ENCODE measurements at regions not wholly inside any gene's neighbourhood (a gene's known extent, or its start where the extent isn't known, plus 50 kb on each side); places are given as distances from the start of the nearest gene placed in this dataset.
"Not testable (repeated sequence)": the region's sequence is repeated elsewhere in the genome, so short reads cannot be mapped to it uniquely, and the experiment has no call there.

GRCh38 chrX:109155161-109155560 is 326.7 kb downstream of the GUCY2F start:
- no peaks in the 10 kb centered on the region for H3K27me3 ChIP-seq (ENCODE audit: insufficient read depth, poor library complexity, severe bottlenecking)
- TF ChIP-seq CTCF (IDR thresholded peaks at IDR 0.05; ENCODE audit: insufficient read depth, low read length) = no peak
- no peak overlapping the region for H3K27ac ChIP-seq (replicated peaks)
- H3K4me3 ChIP-seq (replicated peaks; ENCODE audit: insufficient read depth, low read length) = no peak overlapping the region
- no peak for DNase-seq (ENCODE audit: low read depth in 1 of 2, low spot score in 1 of 2)

- DNase-seq (ENCODE audit: low read depth in 1 of 2, low spot score in 1 of 2); H3K27ac ChIP-seq (replicated peaks); H3K4me3 ChIP-seq (replicated peaks; ENCODE audit: insufficient read depth, low read length); H3K27me3 ChIP-seq (ENCODE audit: insufficient read depth, poor library complexity, severe bottlenecking): not testable (repeated sequence)
Observed at GRCh38 chrX:109144173-109144572, 337.7 kb downstream of the GUCY2F start.

GRCh38 chrX:109140463-109140862 is 341.4 kb downstream of the GUCY2F start:
- no peak overlapping the region for H3K27ac ChIP-seq (replicated peaks)
- H3K4me3 ChIP-seq (replicated peaks; ENCODE audit: insufficient read depth, low read length) = no peak overlapping the region
- no peak for DNase-seq (ENCODE audit: low read depth in 1 of 2, low spot score in 1 of 2)
- TF ChIP-seq SPI1 (IDR thresholded peaks at IDR 0.05; ENCODE audit: borderline replicate concordance, low read depth) (no peak), REST (IDR thresholded peaks at IDR 0.05; ENCODE audit: insufficient replicate concordance, low read depth) (no peak), POLR2AphosphoS5 (IDR thresholded peaks at IDR 0.05; ENCODE audit: low read depth) (no peak), GABPA (IDR thresholded peaks at IDR 0.05; ENCODE audit: low read depth) (no peak), CTCF (IDR thresholded peaks at IDR 0.05; ENCODE audit: insufficient read depth, low read length) (no peak)
- no peaks in the 10 kb centered on the region for H3K27me3 ChIP-seq (ENCODE audit: insufficient read depth, poor library complexity, severe bottlenecking)

- no peak for DNase-seq (ENCODE audit: low read depth in 1 of 2, low spot score in 1 of 2)
- H3K4me3 ChIP-seq (replicated peaks; ENCODE audit: insufficient read depth, low read length) = no peak overlapping the region
- no peak for TF ChIP-seq SPI1 (IDR thresholded peaks at IDR 0.05; ENCODE audit: borderline replicate concordance, low read depth)
- no peak for TF ChIP-seq POLR2AphosphoS5 (IDR thresholded peaks at IDR 0.05; ENCODE audit: low read depth)
- no peak for TF ChIP-seq GABPA (IDR thresholded peaks at IDR 0.05; ENCODE audit: low read depth)
- TF ChIP-seq CTCF (IDR thresholded peaks at IDR 0.05; ENCODE audit: insufficient read depth, low read length) = no peak
- no peak for TF ChIP-seq REST (IDR thresholded peaks at IDR 0.05; ENCODE audit: insufficient replicate concordance, low read depth)
- H3K27ac ChIP-seq (replicated peaks) = no peak overlapping the region
- no peaks in the 10 kb centered on the region for H3K27me3 ChIP-seq (ENCODE audit: insufficient read depth, poor library complexity, severe bottlenecking)
Observed at GRCh38 chrX:109134777-109135176, 347.1 kb downstream of the GUCY2F start.

Measured in HL-60 (cell line).